Spleen (tissue), 11 donors: ENCODE measurements at regions not wholly inside any gene's neighbourhood (a gene's known extent, or its start where the extent isn't known, plus 50 kb on each side); places are given as distances from the start of the nearest gene placed in this dataset.

Experiments
- DNase-seq: peaks from one replicate; pipeline ENCODE4 v3.0.0-alpha.2; 2020
- H3K27ac ChIP-seq, 8 donors: fragments of 200-600 bp; sonication (generic) in 7 of 8; 1 replicate in 4 of 8; 2 replicates in 4 of 8; pipeline versions ENCODE4 v1.5.0 to v1.8.0; 2016 to 2021; ENCODE audit warnings: inconsistent platforms in 4 of 8, mild to moderate bottlenecking in 4 of 8, moderate library complexity in 1 of 8
- H3K27me3 ChIP-seq, 7 donors: fragments of 200-600 bp; sonication (generic) in 6 of 7; replicated peaks in 1 of 7; 1 replicate in 4 of 7; 2 replicates in 3 of 7; pipeline versions ENCODE4 v1.5.0 to v1.8.0; 2016 to 2021; ENCODE audit warnings: inconsistent platforms in 3 of 7, mild to moderate bottlenecking in 1 of 7
- H3K36me3 ChIP-seq, 6 donors: fragments of 200-600 bp; sonication (generic) in 5 of 6; 1 replicate in 4 of 6; 2 replicates in 2 of 6; pipeline versions ENCODE4 v1.5.0 to v1.8.0; 2016 to 2021; ENCODE audit warnings: inconsistent platforms in 2 of 6
- H3K4me1 ChIP-seq, 6 donors: fragments of 200-600 bp; sonication (generic) in 5 of 6; 1 replicate in 3 of 6; 2 replicates in 3 of 6; pipeline versions ENCODE4 v1.5.0 to v1.8.0; 2016 to 2021; ENCODE audit warnings: inconsistent platforms in 3 of 6
- H3K4me3 ChIP-seq, 8 donors: fragments of 200-600 bp; sonication (generic) in 7 of 8; 1 replicate in 4 of 8; 2 replicates in 4 of 8; pipeline versions ENCODE4 v1.5.0 to v1.8.0; 2016 to 2021; ENCODE audit warnings: inconsistent platforms in 4 of 8, mild to moderate bottlenecking in 4 of 8, moderate library complexity in 2 of 8
- H3K9me3 ChIP-seq, 8 donors: fragments of 200-600 bp; sonication (generic) in 7 of 8; 1 replicate in 4 of 8; 2 replicates in 4 of 8; pipeline versions ENCODE4 v1.5.0 to v1.8.0; 2016 to 2021; ENCODE audit warnings: inconsistent platforms in 4 of 8
- CTCF ChIP-seq, 11 experiments: fragments of 200-600 bp in 7 of 11; fragments of 450-650 bp in 4 of 11; sonication (generic) in 4 of 11; IDR thresholded peaks in 8 of 11; conservative IDR thresholded peaks in 3 of 11; 1 replicate in 7 of 11; 2 replicates in 4 of 11; pipeline versions ENCODE4 v1.4.0 to v1.8.0; 2016 to 2021; ENCODE audit warnings: antibody characterized with exemption in 11 of 11, inconsistent platforms in 4 of 11, mild to moderate bottlenecking in 1 of 11
- POLR2A ChIP-seq, 3 donors: fragments of 450-650 bp; IDR thresholded peaks; one replicate each; pipeline ENCODE4 v1.5.1; 2017; ENCODE audit warnings: antibody characterized with exemption in 3 of 3, mild to moderate bottlenecking in 1 of 3
- POLR2AphosphoS5 ChIP-seq, 3 donors: sonication (generic); formaldehyde crosslinking; IDR thresholded peaks; one replicate each; pipeline ENCODE4 v1.5.1; 2017; ENCODE audit warnings: antibody characterized with exemption in 3 of 3
- WGBS, 5 donors: extraction: QIAGEN DNeasy Blood & Tissue Kit in 3 of 5; methylation state at CpG; one replicate each; pipeline versions ENCODE4 v1.1.5 to v1.1.7; 2013 to 2018; 5-methylcytosine and 5-hydroxymethylcytosine counted together
- intact Hi-C: fragments of 100-400 bp; cut with DNase I; formaldehyde crosslinking; loops from one replicate; pipeline ENCODE4 v1.15.0; 2023; ENCODE audit warnings: low total_unique reads
- donor health status: healthy with polysubstance abuse.
- donor health status: DM: no; HTN: no; CAD: no; lungs with moderate emphysema.
- donor health status: DM: no; HTN: no; CAD: no.
- donor health status: Bipolar disorder and iron deficiency.
- donor health status: healthy.
- donor health status: DM: no; HTN: no; CAD: no.
- donor health status: DM: yes; HTN: yes; CAD: no.

DNA sequence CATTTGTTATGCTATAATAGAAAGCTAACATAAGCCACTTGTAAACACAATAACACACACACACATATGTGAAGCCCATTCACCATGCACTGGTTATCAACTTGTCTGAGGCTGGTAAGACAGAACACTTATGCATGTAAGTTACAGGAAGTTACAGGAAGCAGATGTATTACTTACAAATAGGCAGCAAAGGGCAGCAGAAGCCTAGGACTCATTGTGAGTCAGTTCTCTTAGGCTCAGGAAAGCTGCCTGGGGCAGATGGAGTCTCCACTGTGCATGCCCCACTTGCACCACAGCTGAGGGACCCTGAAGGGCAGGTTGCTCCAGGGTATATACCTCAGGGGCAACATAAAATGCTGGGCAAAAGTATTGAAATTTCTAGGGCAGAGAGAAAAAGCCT is 748.8 kb upstream of the CCDC54 start:
- Histone ChIP-seq H3K4me3 (no peak overlapping the region), H3K9me3 (peaks cover 0 to 19% (median 14%) of the 10 kb centered on the region in 8 donors), H3K27ac (no peak overlapping the region), H3K27me3 (no peaks in the 10 kb centered on the region), H3K4me1 (no peaks in the 10 kb centered on the region), H3K36me3 (no peaks in the 10 kb centered on the region)
- no peak for DNase-seq
- intact Hi-C loops, result no loop called here
- TF ChIP-seq CTCF (IDR thresholded peaks at IDR 0.05 in 8 of 11, conservative IDR thresholded peaks at IDR 0.05 in 3 of 11) (no peak), POLR2AphosphoS5 (IDR thresholded peaks at IDR 0.05) (no peak), POLR2A (IDR thresholded peaks at IDR 0.05) (no peak)

GRCh38 chr3:106629215-106629832 is 747.9 kb upstream of the CCDC54 start:
- 36 to 45% (median 41%) methylated on average over 2 of the region's 2 CpGs for WGBS, 5 donors
- intact Hi-C loops, result no loop called here
- peaks cover 0 to 10% (median 5%) of the 10 kb centered on the region in 8 donors for H3K9me3 ChIP-seq

GRCh38 chr3:106631373-106632108 is 745.7 kb upstream of the CCDC54 start:
- Histone ChIP-seq H3K4me1 (no peaks in the 10 kb centered on the region), H3K27ac (no peak overlapping the region), H3K4me3 (no peak overlapping the region), H3K27me3 (no peaks in the 10 kb centered on the region), H3K36me3 (no peaks in the 10 kb centered on the region), H3K9me3 (no peaks in the 10 kb centered on the region)
- no peak for DNase-seq
- intact Hi-C loops, result no loop called here
- 87 to 94% (median 92%) methylated on average over 11 of the region's 11 CpGs for WGBS, 5 donors
- no peak for TF ChIP-seq CTCF (IDR thresholded peaks at IDR 0.05 in 8 of 11, conservative IDR thresholded peaks at IDR 0.05 in 3 of 11)
- no peak for TF ChIP-seq POLR2AphosphoS5 (IDR thresholded peaks at IDR 0.05)
- TF ChIP-seq POLR2A (IDR thresholded peaks at IDR 0.05), result no peak

More at GRCh38 chr3:106629215-106629832, 747.9 kb upstream of the CCDC54 start:
- H3K27ac ChIP-seq, result no peak overlapping the region
- H3K4me1 ChIP-seq, result no peaks in the 10 kb centered on the region
- H3K27me3 ChIP-seq, result no peaks in the 10 kb centered on the region
- H3K36me3 ChIP-seq, result no peaks in the 10 kb centered on the region
- H3K4me3 ChIP-seq, result no peak overlapping the region
- TF ChIP-seq POLR2A (IDR thresholded peaks at IDR 0.05) (no peak), CTCF (IDR thresholded peaks at IDR 0.05 in 8 of 11, conservative IDR thresholded peaks at IDR 0.05 in 3 of 11) (no peak), POLR2AphosphoS5 (IDR thresholded peaks at IDR 0.05) (no peak)
- DNase-seq, result no peak

DNA sequence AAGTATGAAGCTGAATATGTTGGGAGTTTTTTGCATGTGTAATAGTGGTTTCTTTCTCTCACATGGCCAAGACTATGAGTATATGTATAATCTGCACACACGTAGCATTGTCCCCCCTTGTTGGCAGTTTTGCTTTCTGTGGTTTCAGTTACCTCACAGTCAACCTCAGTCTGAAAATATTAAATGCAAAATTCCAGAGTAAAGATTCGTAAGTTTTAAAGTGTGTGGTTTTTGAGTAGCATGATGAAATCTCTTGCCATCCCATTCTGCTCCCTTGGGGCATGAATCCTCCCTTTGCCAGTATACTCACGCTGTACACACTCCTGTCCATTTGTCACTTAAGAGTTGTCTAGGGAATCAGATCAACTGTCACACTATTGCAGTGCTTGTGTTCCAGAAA is 742.0 kb upstream of the CCDC54 start:
- Histone ChIP-seq H3K36me3 (no peaks in the 10 kb centered on the region), H3K4me3 (no peak overlapping the region), H3K4me1 (peaks cover 0 to under 1% (median 0%) of the 10 kb centered on the region in 6 donors), H3K9me3 (no peaks in the 10 kb centered on the region), H3K27ac (no peak overlapping the region), H3K27me3 (peaks cover 0 to 3% (median 0%) of the 10 kb centered on the region in 7 donors)
- TF ChIP-seq POLR2AphosphoS5 (IDR thresholded peaks at IDR 0.05), result no peak
- no peak for TF ChIP-seq CTCF (IDR thresholded peaks at IDR 0.05 in 8 of 11, conservative IDR thresholded peaks at IDR 0.05 in 3 of 11)
- no peak for TF ChIP-seq POLR2A (IDR thresholded peaks at IDR 0.05)
- 56 to 70% (median 62%) methylated on average over 3 of the region's 3 CpGs for WGBS, 5 donors
- intact Hi-C loops, result no loop called here
- no peak for DNase-seq
